ENCODE measurements at regions not wholly inside any gene's neighbourhood (a gene's known extent, or its start where the extent isn't known, plus 50 kb on each side); places are given as distances from the start of the nearest gene placed in this dataset.
A peak's percentile ranks its signal among the peaks of the same experiment; 100 is the strongest.

DNA sequence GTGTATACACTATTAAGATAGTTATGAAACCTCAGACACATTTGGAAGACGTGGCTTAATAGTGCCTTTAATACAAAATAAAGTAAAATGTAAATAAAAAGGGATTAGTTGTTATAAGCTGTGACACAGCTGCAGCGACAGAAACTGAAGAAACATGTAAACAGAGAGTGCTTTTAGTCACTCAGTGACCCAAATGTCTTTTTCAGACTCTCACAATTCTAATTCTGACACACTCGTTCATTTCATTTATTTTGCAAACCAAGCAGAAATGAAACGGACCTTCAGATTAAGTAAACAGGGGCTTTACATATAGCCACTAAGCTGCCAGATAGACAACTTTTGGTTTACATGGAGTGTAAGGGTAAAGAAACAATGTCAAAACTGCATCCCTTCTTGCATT, 181.0 kb upstream of the ETAA1 start:
- WGBS (ENCODE audit: insufficient coverage, insufficient read length): no CpG with 5 or more reads among the region's 4 CpGs

DNA sequence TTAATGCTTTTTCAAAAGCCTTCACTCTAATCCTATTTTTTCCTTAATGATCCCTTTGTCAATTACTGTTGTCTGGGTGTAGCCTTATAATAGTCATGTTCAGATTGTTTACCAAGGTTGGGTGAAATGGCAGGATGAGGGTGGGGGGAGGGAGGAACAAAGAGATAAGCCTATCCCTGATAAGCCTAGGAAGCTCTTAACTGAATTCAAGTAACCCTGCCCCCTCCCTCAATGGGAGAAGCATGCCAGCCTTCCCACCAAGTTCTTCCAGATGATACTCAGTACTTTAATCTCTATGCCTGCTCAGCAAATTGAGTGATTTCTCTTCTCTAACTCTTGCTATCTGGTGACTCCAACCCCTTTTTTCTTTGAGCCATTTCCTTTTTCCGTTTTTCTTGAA, 180.3 kb upstream of the ETAA1 start:
- H3K27me3 ChIP-seq (ENCODE audit: control insufficient read depth, insufficient read depth, low read length): no peaks in the 10 kb centered on the region
- H3K27ac ChIP-seq (ENCODE audit: low read length): no peak overlapping the region
- H3K4me3 ChIP-seq (ENCODE audit: low read length): no peak overlapping the region
- no CpG with 5 or more reads among the region's 1 CpG for WGBS (ENCODE audit: insufficient coverage, insufficient read length)
- no peaks in the 10 kb centered on the region for H3K4me1 ChIP-seq (ENCODE audit: control insufficient read depth, insufficient read depth, low read length)
- H3K36me3 ChIP-seq (ENCODE audit: control insufficient read depth, insufficient read depth, low read length): no peaks in the 10 kb centered on the region
- H3K9me3 ChIP-seq (ENCODE audit: control insufficient read depth, insufficient read depth, low read length): no peaks in the 10 kb centered on the region
- DNase-seq (ENCODE audit: low read depth, low spot score): no peak

More for the DNA sequence above, 181.0 kb upstream of the ETAA1 start:
- Histone ChIP-seq H3K27me3 (ENCODE audit: control insufficient read depth, insufficient read depth, low read length) (no peaks in the 10 kb centered on the region), H3K27ac (ENCODE audit: low read length) (no peak overlapping the region), H3K9me3 (ENCODE audit: control insufficient read depth, insufficient read depth, low read length) (no peaks in the 10 kb centered on the region), H3K4me3 (ENCODE audit: low read length) (no peak overlapping the region), H3K36me3 (ENCODE audit: control insufficient read depth, insufficient read depth, low read length) (no peaks in the 10 kb centered on the region), H3K4me1 (ENCODE audit: control insufficient read depth, insufficient read depth, low read length) (no peaks in the 10 kb centered on the region)
- DNase-seq (ENCODE audit: low read depth, low spot score): no peak

DNA sequence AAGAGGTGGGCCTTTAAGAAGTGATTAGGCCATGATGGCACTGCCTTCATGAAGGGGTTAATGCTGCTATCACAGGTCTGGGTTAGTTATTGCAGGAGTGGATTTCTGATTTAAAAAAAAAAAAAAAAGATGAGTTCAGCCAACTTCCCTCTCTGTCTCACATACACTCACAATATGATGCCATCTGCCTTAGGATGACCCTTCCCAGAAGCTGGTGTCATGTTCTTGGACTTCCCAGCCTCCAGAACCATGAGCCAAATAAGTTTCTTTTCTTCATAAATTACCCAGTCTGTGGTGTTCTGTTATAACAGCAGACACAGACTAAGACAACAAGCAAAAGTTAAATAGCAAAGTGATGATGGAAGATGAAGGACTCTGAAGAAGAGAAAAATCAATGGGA, 179.7 kb upstream of the ETAA1 start:
- Histone ChIP-seq H3K27ac (ENCODE audit: low read length) (no peak overlapping the region), H3K36me3 (ENCODE audit: control insufficient read depth, insufficient read depth, low read length) (no peaks in the 10 kb centered on the region), H3K27me3 (ENCODE audit: control insufficient read depth, insufficient read depth, low read length) (no peaks in the 10 kb centered on the region), H3K4me3 (ENCODE audit: low read length) (no peak overlapping the region), H3K4me1 (ENCODE audit: control insufficient read depth, insufficient read depth, low read length) (no peaks in the 10 kb centered on the region), H3K9me3 (ENCODE audit: control insufficient read depth, insufficient read depth, low read length) (no peaks in the 10 kb centered on the region)
- no peak for DNase-seq (ENCODE audit: low read depth, low spot score)

DNA sequence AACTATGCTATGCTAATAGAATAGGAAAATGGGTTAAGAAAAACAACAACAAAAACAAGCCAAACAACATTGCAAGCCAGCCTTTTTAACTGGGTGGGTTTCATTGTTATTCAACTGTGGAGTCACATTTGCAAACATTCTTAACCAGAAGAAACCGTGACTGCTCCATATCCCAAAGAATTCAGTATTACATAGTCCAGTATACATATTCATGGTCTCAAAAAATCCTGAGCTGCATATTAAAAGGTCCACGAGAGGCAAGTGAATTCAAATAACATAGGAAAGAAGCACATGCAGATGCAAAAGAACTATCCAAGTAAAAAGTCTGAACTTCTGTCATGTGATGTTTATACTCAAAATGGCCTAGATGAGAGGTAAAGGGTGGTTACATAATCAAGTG, 179.1 kb upstream of the ETAA1 start:
- Histone ChIP-seq H3K9me3 (ENCODE audit: control insufficient read depth, insufficient read depth, low read length) (no peaks in the 10 kb centered on the region), H3K36me3 (ENCODE audit: control insufficient read depth, insufficient read depth, low read length) (no peaks in the 10 kb centered on the region), H3K4me3 (ENCODE audit: low read length) (no peak overlapping the region), H3K27me3 (ENCODE audit: control insufficient read depth, insufficient read depth, low read length) (no peaks in the 10 kb centered on the region), H3K4me1 (ENCODE audit: control insufficient read depth, insufficient read depth, low read length) (no peaks in the 10 kb centered on the region), H3K27ac (ENCODE audit: low read length) (no peak overlapping the region)
- DNase-seq (ENCODE audit: low read depth, low spot score): no peak
- WGBS (ENCODE audit: insufficient coverage, insufficient read length): no CpG with 5 or more reads among the region's 2 CpGs

DNA sequence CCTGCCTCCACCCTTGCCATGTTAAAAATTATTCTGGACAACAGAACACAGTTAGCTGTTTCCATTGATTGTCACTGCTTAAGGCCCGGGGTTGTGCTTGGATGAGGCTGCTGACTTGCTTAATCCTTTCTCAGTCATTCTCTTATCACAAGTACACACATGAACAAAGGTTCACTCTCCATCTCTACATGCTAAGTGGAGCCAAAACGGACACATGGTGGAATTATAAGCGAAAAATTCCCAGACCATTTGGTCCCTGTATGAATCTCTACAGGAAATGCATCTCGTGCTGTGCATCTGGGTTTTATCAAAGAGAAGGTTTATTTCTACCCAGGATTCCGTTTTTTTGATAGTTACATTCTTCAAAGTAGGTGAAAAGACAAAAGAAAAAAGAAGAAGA, 177.5 kb upstream of the ETAA1 start:
- no CpG with 5 or more reads among the region's 5 CpGs for WGBS (ENCODE audit: insufficient coverage, insufficient read length)
- DNase-seq (ENCODE audit: low read depth, low spot score): no peak
- no peaks in the 10 kb centered on the region for H3K4me1 ChIP-seq (ENCODE audit: control insufficient read depth, insufficient read depth, low read length)
- no peaks in the 10 kb centered on the region for H3K27me3 ChIP-seq (ENCODE audit: control insufficient read depth, insufficient read depth, low read length)
- H3K27ac ChIP-seq (ENCODE audit: low read length): no peak overlapping the region
- no peaks in the 10 kb centered on the region for H3K9me3 ChIP-seq (ENCODE audit: control insufficient read depth, insufficient read depth, low read length)
- H3K36me3 ChIP-seq (ENCODE audit: control insufficient read depth, insufficient read depth, low read length): no peaks in the 10 kb centered on the region
- no peak overlapping the region for H3K4me3 ChIP-seq (ENCODE audit: low read length)

DNA sequence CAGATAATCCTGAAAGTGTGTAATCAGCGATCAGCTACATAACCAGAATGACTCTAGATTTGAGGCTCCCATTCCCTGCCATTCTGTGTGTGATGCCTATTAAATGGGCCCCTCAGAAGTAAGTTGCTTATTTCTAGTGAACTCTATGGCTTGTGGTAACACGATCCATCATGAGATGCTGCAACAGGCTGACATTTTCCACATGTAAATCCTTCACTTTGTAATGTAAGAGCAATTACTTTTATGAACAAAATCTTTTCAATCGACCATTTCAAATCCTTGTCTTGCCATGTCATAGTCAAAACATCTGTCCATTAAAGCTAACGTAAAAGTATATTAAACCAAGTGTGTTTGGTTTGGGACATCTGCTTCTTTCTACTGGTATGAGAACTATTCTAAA, 175.9 kb upstream of the ETAA1 start:
- WGBS (ENCODE audit: insufficient coverage, insufficient read length): no CpG with 5 or more reads among the region's 4 CpGs
- no peaks in the 10 kb centered on the region for H3K27me3 ChIP-seq (ENCODE audit: control insufficient read depth, insufficient read depth, low read length)
- no peak for DNase-seq (ENCODE audit: low read depth, low spot score)

DNA sequence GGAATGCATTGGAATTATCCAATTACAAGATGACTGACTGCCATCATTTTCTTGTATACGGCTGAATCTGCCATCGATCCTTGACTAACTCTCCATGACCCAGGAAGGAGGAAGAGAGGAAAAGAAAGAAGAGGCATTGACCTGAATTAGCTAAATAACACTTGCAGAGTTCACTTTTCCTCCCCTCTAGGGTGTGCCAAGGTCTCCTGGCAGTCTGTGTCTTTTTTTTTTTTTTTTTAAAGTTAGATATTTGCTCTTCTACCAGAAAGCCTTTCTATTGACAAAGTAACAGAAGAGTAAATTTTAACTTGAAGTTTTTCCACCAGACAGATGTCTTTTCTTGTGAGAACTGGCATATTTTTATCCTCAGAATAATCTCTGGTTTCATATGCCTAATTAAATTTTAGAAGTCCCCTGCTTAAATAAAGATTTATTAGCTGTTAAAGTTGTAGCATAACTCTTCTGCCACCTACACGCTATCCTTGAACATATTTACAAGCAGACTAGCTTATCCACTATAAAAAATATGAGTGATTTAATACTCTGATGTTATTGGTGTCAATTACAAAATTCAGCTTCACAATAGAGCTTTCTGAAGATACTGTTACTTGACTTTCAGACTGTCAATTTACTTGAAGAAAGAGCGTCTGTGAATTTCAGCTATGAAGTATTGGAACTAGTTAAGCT, 171.7 kb upstream of the ETAA1 start:
- Histone ChIP-seq H3K36me3 (ENCODE audit: control insufficient read depth, insufficient read depth, low read length) (no peaks in the 10 kb centered on the region), H3K4me1 (ENCODE audit: control insufficient read depth, insufficient read depth, low read length) (no peaks in the 10 kb centered on the region), H3K4me3 (ENCODE audit: low read length) (no peak overlapping the region), H3K27ac (ENCODE audit: low read length) (no peak overlapping the region), H3K9me3 (ENCODE audit: control insufficient read depth, insufficient read depth, low read length) (no peaks in the 10 kb centered on the region), H3K27me3 (ENCODE audit: control insufficient read depth, insufficient read depth, low read length) (no peaks in the 10 kb centered on the region)
- no CpG with 5 or more reads among the region's 4 CpGs for WGBS (ENCODE audit: insufficient coverage, insufficient read length)
- DNase-seq (ENCODE audit: low read depth, low spot score): no peak

More for the DNA sequence above, 175.9 kb upstream of the ETAA1 start:
- Histone ChIP-seq H3K9me3 (ENCODE audit: control insufficient read depth, insufficient read depth, low read length) (no peaks in the 10 kb centered on the region), H3K27ac (ENCODE audit: low read length) (no peak overlapping the region), H3K4me1 (ENCODE audit: control insufficient read depth, insufficient read depth, low read length) (no peaks in the 10 kb centered on the region), H3K4me3 (ENCODE audit: low read length) (no peak overlapping the region), H3K36me3 (ENCODE audit: control insufficient read depth, insufficient read depth, low read length) (no peaks in the 10 kb centered on the region)

DNA sequence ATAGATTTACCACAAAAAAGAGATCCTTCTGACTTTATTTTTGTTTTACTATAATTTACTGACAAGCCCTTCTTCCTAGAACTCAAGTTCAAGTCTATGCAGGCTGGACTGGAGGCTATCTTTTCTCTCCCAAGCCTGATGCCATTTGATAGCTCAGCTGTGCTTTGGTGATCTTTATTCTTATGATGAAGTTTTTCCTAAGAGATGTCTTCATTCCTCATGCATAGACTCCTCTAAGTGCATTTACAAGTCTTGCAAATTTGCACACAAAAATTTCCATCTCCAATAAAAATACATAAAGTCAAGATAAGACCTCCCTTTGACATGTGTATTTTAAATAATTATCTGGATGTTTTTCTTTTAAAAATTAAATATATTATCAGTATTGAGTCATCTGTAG, 167.4 kb upstream of the ETAA1 start:
- Histone ChIP-seq H3K4me1 (ENCODE audit: control insufficient read depth, insufficient read depth, low read length) (no peaks in the 10 kb centered on the region), H3K9me3 (ENCODE audit: control insufficient read depth, insufficient read depth, low read length) (no peaks in the 10 kb centered on the region), H3K27me3 (ENCODE audit: control insufficient read depth, insufficient read depth, low read length) (no peaks in the 10 kb centered on the region), H3K4me3 (ENCODE audit: low read length) (no peak overlapping the region), H3K27ac (ENCODE audit: low read length) (no peak overlapping the region), H3K36me3 (ENCODE audit: control insufficient read depth, insufficient read depth, low read length) (no peaks in the 10 kb centered on the region)
- no peak for DNase-seq (ENCODE audit: low read depth, low spot score)

DNA sequence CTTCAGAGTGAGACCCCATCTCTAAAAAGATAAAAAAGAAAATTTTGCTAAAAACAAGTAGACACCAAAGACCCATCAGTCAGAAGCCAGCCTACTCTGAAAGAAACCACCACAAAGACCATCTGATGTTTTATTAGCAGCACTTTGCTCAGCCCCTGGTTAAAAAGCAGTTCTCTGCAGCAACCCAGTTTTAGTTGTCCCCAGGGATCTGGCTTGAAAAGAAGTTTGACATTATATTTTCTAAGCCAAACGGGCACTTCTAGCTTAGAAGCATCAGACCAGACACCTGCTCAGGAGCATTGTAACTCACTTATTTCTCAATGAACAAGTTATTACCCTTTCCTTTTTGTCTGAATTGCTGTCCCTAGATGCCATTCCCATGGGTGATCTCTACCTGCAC, 164.2 kb upstream of the ETAA1 start:
- H3K27me3 ChIP-seq (ENCODE audit: control insufficient read depth, insufficient read depth, low read length): no peaks in the 10 kb centered on the region
- H3K4me3 ChIP-seq (ENCODE audit: low read length): no peak overlapping the region
- H3K27ac ChIP-seq (ENCODE audit: low read length): no peak overlapping the region
- no peaks in the 10 kb centered on the region for H3K36me3 ChIP-seq (ENCODE audit: control insufficient read depth, insufficient read depth, low read length)
- DNase-seq (ENCODE audit: low read depth, low spot score): no peak
- H3K9me3 ChIP-seq (ENCODE audit: control insufficient read depth, insufficient read depth, low read length): no peaks in the 10 kb centered on the region
- no peaks in the 10 kb centered on the region for H3K4me1 ChIP-seq (ENCODE audit: control insufficient read depth, insufficient read depth, low read length)
- no CpG with 5 or more reads among the region's 1 CpG for WGBS (ENCODE audit: insufficient coverage, insufficient read length)

DNA sequence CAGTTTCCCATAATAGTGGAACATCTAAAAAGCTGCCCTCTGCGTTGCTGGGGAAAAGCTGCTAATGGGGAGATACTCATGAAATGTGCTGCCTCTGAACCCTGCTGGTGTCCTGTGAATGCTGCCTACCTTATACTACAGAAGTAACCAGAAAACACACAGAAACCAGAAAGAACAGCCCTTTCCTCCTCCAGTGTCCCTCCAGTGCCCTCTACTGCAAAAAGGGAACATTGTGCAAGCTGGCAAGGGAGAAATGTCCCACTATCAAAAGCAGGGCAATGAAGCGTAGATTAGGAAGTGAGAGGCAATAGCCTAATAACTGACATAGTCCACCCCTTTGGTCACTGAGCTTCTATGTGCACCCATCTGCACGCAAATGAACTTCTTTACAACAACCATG, 162.7 kb upstream of the ETAA1 start:
- Histone ChIP-seq H3K9me3 (ENCODE audit: control insufficient read depth, insufficient read depth, low read length) (no peaks in the 10 kb centered on the region), H3K4me1 (ENCODE audit: control insufficient read depth, insufficient read depth, low read length) (no peaks in the 10 kb centered on the region), H3K27ac (ENCODE audit: low read length) (no peak overlapping the region), H3K27me3 (ENCODE audit: control insufficient read depth, insufficient read depth, low read length) (no peaks in the 10 kb centered on the region), H3K4me3 (ENCODE audit: low read length) (no peak overlapping the region), H3K36me3 (ENCODE audit: control insufficient read depth, insufficient read depth, low read length) (no peaks in the 10 kb centered on the region)
- no CpG with 5 or more reads among the region's 3 CpGs for WGBS (ENCODE audit: insufficient coverage, insufficient read length)
- DNase-seq (ENCODE audit: low read depth, low spot score): peak; percentile 29

DNA sequence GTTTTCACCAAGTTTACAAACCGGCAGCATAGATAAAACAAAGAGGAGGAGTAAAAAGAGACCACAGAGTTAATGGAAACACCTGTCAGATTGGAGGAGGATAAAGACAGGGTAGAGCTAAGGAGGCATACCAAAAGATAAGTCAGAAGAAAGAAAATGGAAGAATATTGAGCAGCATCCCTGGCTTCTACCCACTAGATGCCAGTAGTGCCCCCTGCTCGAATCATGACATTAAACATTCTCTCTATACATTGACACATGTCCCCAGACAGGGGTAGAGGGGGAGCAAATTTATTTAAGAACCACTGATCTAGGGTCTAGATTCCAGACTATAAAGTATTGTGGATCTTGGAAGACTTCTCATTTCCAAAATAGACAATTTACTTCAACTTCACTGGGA, 159.8 kb upstream of the ETAA1 start:
- H3K4me1 ChIP-seq (ENCODE audit: control insufficient read depth, insufficient read depth, low read length): no peaks in the 10 kb centered on the region
- no CpG with 5 or more reads among the region's 2 CpGs for WGBS (ENCODE audit: insufficient coverage, insufficient read length)
- H3K9me3 ChIP-seq (ENCODE audit: control insufficient read depth, insufficient read depth, low read length): no peaks in the 10 kb centered on the region
- no peak for DNase-seq (ENCODE audit: low read depth, low spot score)
- H3K36me3 ChIP-seq (ENCODE audit: control insufficient read depth, insufficient read depth, low read length): no peaks in the 10 kb centered on the region
- H3K4me3 ChIP-seq (ENCODE audit: low read length): no peak overlapping the region
- H3K27me3 ChIP-seq (ENCODE audit: control insufficient read depth, insufficient read depth, low read length): no peaks in the 10 kb centered on the region
- H3K27ac ChIP-seq (ENCODE audit: low read length): no peak overlapping the region

All from iPS DF 6.9 (cell line).